HepG2 (cell line): ENCODE measurements at regions not wholly inside any gene's neighbourhood (a gene's known extent, or its start where the extent isn't known, plus 50 kb on each side); places are given as distances from the start of the nearest gene placed in this dataset.

ENCODE experiments used
- BHLHE40 ChIP-seq: IDR thresholded peaks from 2 replicates; pipeline ENCODE4 v1.6.1; 2011; ENCODE audit warnings: low read length, improper control_type of control experiment
- BRF2 ChIP-seq: sonication (generic); formaldehyde crosslinking; IDR thresholded peaks from 2 replicates; pipeline ENCODE4 v1.8.1; 2022; ENCODE audit warnings: mild to moderate bottlenecking, missing genetic modification reagents
- FOSL2 ChIP-seq: sonication (generic); formaldehyde crosslinking; IDR thresholded peaks from 2 replicates; pipeline ENCODE4 v1.4.0; 2020; ENCODE audit warnings: missing genetic modification reagents
- HMG20B ChIP-seq: conservative IDR thresholded peaks from 2 replicates; pipeline ENCODE4 v1.6.1; 2016; ENCODE audit warnings: missing genetic modification reagents, missing compliant biosample characterization
- MBNL3 ChIP-seq: fragments of 250-450 bp; sonication (Bioruptor Pico); conservative IDR thresholded peaks from 2 replicates; pipeline ENCODE4 v1.8.0; 2022; ENCODE audit warnings: mild to moderate bottlenecking, inconsistent platforms
- MEIS1 ChIP-seq: sonication (generic); formaldehyde crosslinking; IDR thresholded peaks from 2 replicates; pipeline ENCODE4 v1.9.0; 2021; ENCODE audit warnings: mild to moderate bottlenecking, missing genetic modification reagents, moderate library complexity, borderline replicate concordance
- NFE2 ChIP-seq: sonication (generic); formaldehyde crosslinking; IDR thresholded peaks from 2 replicates; pipeline ENCODE4 v1.4.0; 2020; ENCODE audit warnings: missing genetic modification reagents
- SATB2 ChIP-seq: sonication (generic); formaldehyde crosslinking; IDR thresholded peaks from 2 replicates; pipeline ENCODE4 v1.5.0; 2020; ENCODE audit warnings: missing genetic modification reagents
- SMAD1 ChIP-seq: sonication (generic); formaldehyde crosslinking; IDR thresholded peaks from 2 replicates; pipeline ENCODE4 v1.4.0; 2020; ENCODE audit warnings: missing genetic modification reagents, low read depth, mild to moderate bottlenecking, borderline replicate concordance
- U2AF1 ChIP-seq: fragments of 200-400 bp; formaldehyde crosslinking; optimal IDR thresholded peaks from 2 replicates; pipeline ENCODE3; 2017; ENCODE audit warnings: mild to moderate bottlenecking, low read depth, low read length
- USF2 ChIP-seq, 2 experiments: sonication (generic) in 1 of 2; formaldehyde crosslinking in 1 of 2; IDR thresholded peaks; 2 replicates each; pipeline versions ENCODE4 v1.5.1 to v1.6.1; 2011 to 2020; ENCODE audit warnings: borderline replicate concordance in 1 of 2, low read depth in 1 of 2, low read length in 1 of 2, mild to moderate bottlenecking in 1 of 2, missing genetic modification reagents in 1 of 2, moderate library complexity in 1 of 2
- ZKSCAN1 ChIP-seq: fragments of 150-350 bp; IDR thresholded peaks from 2 replicates; pipeline ENCODE4 v1.6.1; 2014; ENCODE audit warnings: low read length
- ZNF574 ChIP-seq: sonication (generic); formaldehyde crosslinking; IDR thresholded peaks from 2 replicates; pipeline ENCODE4 v1.4.0; 2020; ENCODE audit warnings: missing genetic modification reagents
- ZNF580 ChIP-seq: IDR thresholded peaks from 2 replicates; pipeline ENCODE4 v1.6.1; 2016; ENCODE audit warnings: low read depth, borderline replicate concordance
- ZNF770 ChIP-seq: sonication (generic); formaldehyde crosslinking; IDR thresholded peaks from 2 replicates; pipeline ENCODE4 v1.5.0; 2020; ENCODE audit warnings: mild to moderate bottlenecking, missing genetic modification reagents
- ZNF775 ChIP-seq: sonication (generic); formaldehyde crosslinking; IDR thresholded peaks from 2 replicates; pipeline ENCODE4 v1.4.0; 2020; ENCODE audit warnings: missing genetic modification reagents, mild to moderate bottlenecking, moderate library complexity, borderline replicate concordance
- ZSCAN22 ChIP-seq: sonication (generic); formaldehyde crosslinking; IDR thresholded peaks from 2 replicates; pipeline ENCODE4 v1.4.0; 2020; ENCODE audit warnings: mild to moderate bottlenecking, missing genetic modification reagents
- ZXDC ChIP-seq: sonication (generic); formaldehyde crosslinking; IDR thresholded peaks from 2 replicates; pipeline ENCODE4 v1.5.0; 2020; ENCODE audit warnings: mild to moderate bottlenecking, missing genetic modification reagents

- TF ChIP-seq MBNL3 (CRISPR knock-in tag) (no peak), USF2 (IDR thresholded peaks at IDR 0.05; ENCODE audit: low read depth, low read length) (no peak), USF2 (CRISPR knock-in tag; IDR thresholded peaks at IDR 0.05; ENCODE audit: borderline replicate concordance) (no peak), NFE2 (CRISPR knock-in tag) (no peak), U2AF1 (no peak), BRF2 (CRISPR knock-in tag) (no peak), FOSL2 (CRISPR knock-in tag) (peak; percentile 71), ZSCAN22 (CRISPR knock-in tag) (no peak), ZNF775 (CRISPR knock-in tag) (no peak), SMAD1 (CRISPR knock-in tag) (no peak), ZNF580 (CRISPR knock-in tag) (no peak), MEIS1 (no peak), ZNF770 (CRISPR knock-in tag) (no peak), BHLHE40 (no peak), HMG20B (CRISPR knock-in tag) (peak; percentile 71), ZXDC (CRISPR knock-in tag) (no peak), SATB2 (CRISPR knock-in tag) (no peak), ZNF574 (CRISPR knock-in tag) (0 out of 2 replicates have a peak, but pooled peaks have one; percentile 28), ZKSCAN1 (no peak)
Observed at GRCh38 chr17:13321951-13322701, 279.6 kb downstream of the HS3ST3A1 start (continued).
